GM21423 (cell line): ENCODE measurements at regions not wholly inside any gene's neighbourhood (a gene's known extent, or its start where the extent isn't known, plus 50 kb on each side); places are given as distances from the start of the nearest gene placed in this dataset.

Experiments used
- ATAC-seq: cut with Tn5 transposase; IDR thresholded peaks from one replicate; pipeline ENCODE4 v1.9.1; 2021; ENCODE audit warnings: mild to moderate bottlenecking, moderate library complexity; ENCODE audit not compliant: unreplicated experiment

DNA sequence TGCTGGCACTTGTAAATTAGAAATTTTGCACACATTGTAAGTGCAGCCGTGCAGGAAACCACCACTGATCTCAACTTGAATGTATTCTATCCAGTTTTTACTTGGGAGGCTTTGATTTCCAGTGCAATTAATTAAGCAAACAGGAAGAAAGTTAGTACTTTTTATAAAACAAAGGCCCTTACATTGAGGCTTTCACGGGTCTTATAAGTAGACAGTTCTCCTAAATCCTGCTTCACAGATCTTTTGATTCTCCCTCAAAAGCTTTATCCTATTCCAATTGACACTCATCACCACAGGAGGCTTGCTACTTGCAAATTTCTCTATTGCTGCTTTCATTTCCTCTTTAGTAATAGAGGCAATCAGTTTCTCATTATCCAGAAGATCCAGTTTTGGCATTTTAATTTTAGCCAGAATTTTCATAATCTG lies 90.1 kb downstream of the ERCC5 start:
- ATAC-seq: peak; percentile 54

DNA sequence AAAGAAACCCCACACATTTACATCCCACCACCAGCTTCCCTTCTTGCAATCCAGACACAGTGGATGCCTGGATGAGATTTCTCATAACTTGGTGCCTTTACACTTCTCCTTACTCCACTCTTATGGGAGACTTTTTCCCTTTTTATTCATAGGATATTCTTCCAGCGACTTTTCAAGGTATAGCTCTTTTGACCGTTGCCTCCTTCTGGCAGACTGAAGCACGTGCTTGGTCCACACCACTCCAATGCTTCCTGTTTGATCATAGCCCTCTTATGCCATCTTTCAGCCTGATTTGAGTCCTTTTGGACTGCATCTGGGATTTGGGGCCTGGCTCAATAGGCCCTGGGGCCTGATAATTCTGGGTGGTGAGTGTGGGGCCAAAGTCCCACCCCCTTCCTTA lies 87.7 kb downstream of the ERCC5 start:
- no peak for ATAC-seq

DNA sequence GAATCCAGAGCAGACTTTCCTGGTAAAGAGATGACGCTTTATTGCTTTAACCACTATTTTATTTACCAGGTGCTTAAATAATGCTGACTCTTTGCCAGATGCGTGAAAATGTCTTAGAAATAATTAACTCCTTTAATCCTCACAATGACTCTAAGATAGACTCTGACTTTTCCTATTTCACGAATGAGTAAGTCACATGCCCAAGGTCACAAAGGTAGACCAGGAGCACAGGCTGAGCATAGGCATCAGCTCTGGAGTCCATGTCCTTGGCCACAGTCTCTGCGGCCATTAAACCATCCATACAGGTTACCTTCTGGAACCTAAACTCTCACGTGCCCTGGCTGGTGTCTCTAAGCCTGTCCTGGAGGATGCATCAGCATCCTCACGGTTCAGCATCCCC lies 87.3 kb downstream of the ERCC5 start:
- no peak for ATAC-seq

DNA sequence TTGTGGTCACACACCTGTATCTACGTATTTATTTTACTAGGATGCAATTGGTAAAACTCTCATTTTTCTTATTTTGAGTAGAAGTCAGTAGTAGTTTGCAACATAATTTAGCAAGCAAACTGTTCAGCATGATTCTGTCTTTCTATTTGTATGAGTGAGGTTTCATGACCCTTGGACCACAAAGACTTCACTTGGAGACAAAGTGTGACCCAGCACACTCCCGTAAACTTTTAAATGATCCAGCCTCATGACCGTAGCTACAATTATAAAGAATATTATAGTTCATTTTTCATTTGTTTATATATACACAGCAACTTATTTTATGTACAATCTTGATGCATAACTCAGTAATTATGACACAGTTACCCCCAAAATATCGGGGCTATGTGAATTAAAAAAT lies 86.5 kb downstream of the ERCC5 start:
- ATAC-seq: no peak

DNA sequence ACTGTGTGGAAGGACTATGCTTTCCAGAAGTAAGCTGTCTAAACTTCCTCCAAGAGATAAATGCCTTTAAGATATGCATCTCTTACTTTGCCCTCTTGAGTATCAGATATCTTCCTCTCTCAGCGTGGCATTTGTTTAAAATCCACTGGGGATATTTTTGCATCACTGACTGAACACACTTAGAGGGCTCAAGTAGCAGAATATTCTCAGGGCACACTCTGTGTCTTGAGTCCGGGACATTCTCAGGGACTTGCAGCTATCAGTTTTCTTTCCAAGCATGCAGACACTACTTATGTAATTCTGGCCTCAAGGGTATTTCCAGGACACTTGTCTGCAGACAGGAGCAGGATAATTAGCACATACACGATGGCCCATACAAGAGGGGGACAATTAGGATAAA lies 84.7 kb downstream of the ERCC5 start:
- ATAC-seq: no peak

DNA sequence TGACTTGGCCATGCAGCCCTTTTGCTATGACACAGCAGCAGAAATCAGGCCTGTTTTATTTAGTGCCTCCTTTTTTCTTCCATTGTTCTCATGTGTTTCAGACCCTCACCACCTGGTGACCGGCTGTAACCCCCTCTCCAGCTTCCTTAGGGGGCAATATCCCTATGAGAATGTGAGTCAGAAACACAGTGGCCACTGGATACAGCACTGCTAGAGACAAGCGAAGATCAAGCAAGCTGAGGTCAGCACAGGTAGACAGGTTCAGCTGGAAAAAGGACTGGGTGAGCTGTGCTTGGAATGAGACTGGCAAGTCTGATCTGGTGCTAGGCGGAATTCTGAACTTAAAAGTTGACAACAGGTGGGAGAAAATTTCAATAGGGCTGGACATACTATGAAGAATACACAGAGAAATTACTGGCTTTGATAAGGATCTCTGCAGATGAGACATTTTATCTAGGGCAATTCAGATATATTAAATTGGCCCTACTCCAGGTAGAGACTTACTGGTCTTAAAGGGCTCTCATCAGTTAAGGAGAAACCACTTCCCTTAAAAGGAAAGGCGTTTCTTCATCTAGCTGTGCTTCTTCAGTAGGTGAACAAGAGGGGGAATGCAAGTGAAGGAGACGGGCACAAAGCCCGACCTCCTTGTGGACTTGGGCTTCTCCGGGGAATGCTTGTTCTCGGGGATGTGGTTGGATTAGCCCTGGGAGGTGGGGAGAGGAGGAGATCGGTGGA lies 83.3 kb downstream of the ERCC5 start:
- no peak for ATAC-seq
